ENCODE measurements at regions not wholly inside any gene's neighbourhood (a gene's known extent, or its start where the extent isn't known, plus 50 kb on each side); places are given as distances from the start of the nearest gene placed in this dataset.
A peak's percentile ranks its signal among the peaks of the same experiment; 100 is the strongest.

DNA sequence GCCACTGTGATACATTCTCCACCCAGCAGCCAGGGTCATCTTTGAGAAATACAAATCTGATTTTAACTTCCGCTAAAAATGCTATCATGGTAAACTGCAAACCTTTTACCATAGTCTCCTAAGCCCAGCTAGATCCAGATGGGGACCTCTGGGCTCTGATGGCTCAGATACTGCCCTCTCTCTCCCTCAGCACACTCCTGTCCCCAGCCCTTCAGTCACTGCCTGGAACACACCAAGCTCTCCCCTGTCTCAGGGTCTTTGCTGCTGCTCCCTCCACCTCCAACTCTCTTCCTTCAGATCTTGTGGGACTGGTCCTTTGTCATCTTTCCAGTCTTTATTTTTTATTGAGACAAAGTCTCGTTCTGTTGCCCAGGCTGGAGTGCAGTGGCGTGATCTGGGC is 65.1 kb downstream of the SPRY4 start:
- in situ Hi-C loops (cut with MboI) = no loop called here
- H2AFZ ChIP-seq = no peak overlapping the region
- H3K79me2 ChIP-seq (ENCODE audit: insufficient read depth) = no peaks in the 10 kb centered on the region
- no peak overlapping the region for H3K4me3 ChIP-seq
- WGBS, 2 experiments (ENCODE audit: low coverage in 1 of 2, low lambda C conversion rate in 2 of 2, missing lambda C conversion rate in 2 of 2) = 76 to 86% methylated on average over 3 of the region's 3 CpGs
- no peaks in the 10 kb centered on the region for H4K20me1 ChIP-seq (ENCODE audit: insufficient read depth)
- no peaks in the 10 kb centered on the region for H3K9me2 ChIP-seq (ENCODE audit: insufficient read depth)
- peaks cover 1% of the 10 kb centered on the region; the same call in 1 of the 2 replicates for H3F3A ChIP-seq (ENCODE audit: insufficient read depth)
- H3K27ac ChIP-seq = no peak overlapping the region
- H3K4me2 ChIP-seq (ENCODE audit: unreplicated experiment) = no peak overlapping the region
- H3K9ac ChIP-seq = no peak overlapping the region
- H3K36me3 ChIP-seq (ENCODE audit: low read depth) = no peaks in the 10 kb centered on the region
- no peak for DNase-seq
- no peaks in the 10 kb centered on the region for H3K27me3 ChIP-seq (replicated peaks; ENCODE audit: insufficient read depth)
- no peak for TF ChIP-seq EZH2phosphoT487 (IDR thresholded peaks at IDR 0.05; ENCODE audit: insufficient read depth, low read depth)
- no peaks in the 10 kb centered on the region for H3K4me1 ChIP-seq (ENCODE audit: insufficient read depth)
- no peaks in the 10 kb centered on the region for H3K9me3 ChIP-seq (ENCODE audit: low read depth)

DNA sequence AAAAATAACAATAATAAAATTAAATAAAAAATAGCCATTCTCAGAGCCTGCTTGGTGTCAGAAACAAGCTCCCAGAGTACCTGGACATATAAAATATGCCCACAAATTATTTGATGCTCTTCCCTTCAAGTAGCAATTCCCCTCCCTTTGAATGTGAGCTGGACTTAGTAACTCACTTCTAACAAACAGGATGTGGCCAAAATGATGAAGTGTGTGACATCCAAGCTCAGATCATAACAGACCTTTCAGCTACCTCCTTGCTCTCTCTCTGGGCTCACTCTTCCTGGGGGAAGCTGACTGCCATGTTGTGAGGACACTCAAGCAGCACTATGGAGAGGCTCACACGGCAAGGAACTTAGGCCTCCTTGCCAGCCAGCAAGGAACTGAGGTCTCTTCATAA is 69.0 kb downstream of the SPRY4 start:
- H3F3A ChIP-seq (ENCODE audit: insufficient read depth) = peaks cover 9% of the 10 kb centered on the region; the same call in 1 of the 2 replicates
- in situ Hi-C loops (cut with MboI) = no loop called here
- peaks cover 14% of the 10 kb centered on the region; the same call in 1 of the 2 replicates for H3K4me1 ChIP-seq (ENCODE audit: insufficient read depth)
- no peak for TF ChIP-seq EZH2 (IDR thresholded peaks at IDR 0.05; ENCODE audit: insufficient read depth, poor library complexity, severe bottlenecking)
- no peak for TF ChIP-seq EZH2phosphoT487 (IDR thresholded peaks at IDR 0.05; ENCODE audit: insufficient read depth, low read depth)
- no peak overlapping the region for H3K4me2 ChIP-seq (ENCODE audit: unreplicated experiment)
- WGBS, 2 experiments (ENCODE audit: low coverage in 1 of 2, low lambda C conversion rate in 2 of 2, missing lambda C conversion rate in 2 of 2) = 86 to 100% methylated on average over 1 of the region's 1 CpG
- no peak overlapping the region for H3K9ac ChIP-seq
- no peaks in the 10 kb centered on the region for H3K27me3 ChIP-seq (replicated peaks; ENCODE audit: insufficient read depth)
- H3K9me2 ChIP-seq (ENCODE audit: insufficient read depth) = no peaks in the 10 kb centered on the region
- H3K27ac ChIP-seq = no peak overlapping the region
- H3K9me3 ChIP-seq (ENCODE audit: low read depth) = no peaks in the 10 kb centered on the region
- no peaks in the 10 kb centered on the region for H4K20me1 ChIP-seq (ENCODE audit: insufficient read depth)
- H3K4me3 ChIP-seq = no peak overlapping the region
- H3K79me2 ChIP-seq (ENCODE audit: insufficient read depth) = no peaks in the 10 kb centered on the region
- H3K36me3 ChIP-seq (ENCODE audit: low read depth) = no peaks in the 10 kb centered on the region
- no peak overlapping the region for H2AFZ ChIP-seq
- no peak for DNase-seq

DNA sequence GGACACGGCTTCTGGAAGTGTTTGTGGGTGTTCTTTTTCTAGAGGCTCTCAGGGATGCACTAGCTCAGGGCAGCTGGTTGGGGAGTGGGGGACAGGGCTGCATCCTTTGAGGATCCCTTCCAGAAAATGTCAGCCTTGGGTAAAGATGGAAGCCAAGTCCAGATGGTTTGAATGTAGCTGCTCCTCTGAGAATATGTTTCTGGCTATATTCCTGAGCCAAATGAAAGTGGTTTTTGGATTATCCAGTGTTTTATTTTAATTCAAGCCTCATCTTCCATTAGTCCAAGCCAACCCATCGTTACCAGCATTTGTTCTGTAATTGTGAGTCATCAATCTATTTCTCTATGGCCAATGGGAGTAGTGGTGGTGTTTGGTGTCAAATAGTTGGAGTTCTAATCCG is 70.4 kb downstream of the SPRY4 start:
- H3K4me2 ChIP-seq (ENCODE audit: unreplicated experiment) = no peak overlapping the region
- H3K9me2 ChIP-seq (ENCODE audit: insufficient read depth) = no peaks in the 10 kb centered on the region
- H2AFZ ChIP-seq = no peak overlapping the region
- no peak overlapping the region for H3K4me3 ChIP-seq
- no peak overlapping the region; the same call in 1 of the 2 replicates for H3K27ac ChIP-seq
- H3K79me2 ChIP-seq (ENCODE audit: insufficient read depth) = no peaks in the 10 kb centered on the region
- no peaks in the 10 kb centered on the region for H3K9me3 ChIP-seq (ENCODE audit: low read depth)
- H3K4me1 ChIP-seq (ENCODE audit: insufficient read depth) = peaks cover 14% of the 10 kb centered on the region; the same call in 1 of the 2 replicates
- no peak overlapping the region for H3K9ac ChIP-seq
- in situ Hi-C loops (cut with MboI) = no loop called here
- H3K27me3 ChIP-seq (replicated peaks; ENCODE audit: insufficient read depth) = no peaks in the 10 kb centered on the region
- no peaks in the 10 kb centered on the region for H3K36me3 ChIP-seq (ENCODE audit: low read depth)
- peaks cover 9% of the 10 kb centered on the region; the same call in 1 of the 2 replicates for H3F3A ChIP-seq (ENCODE audit: insufficient read depth)
- no peaks in the 10 kb centered on the region for H4K20me1 ChIP-seq (ENCODE audit: insufficient read depth)
- no peak for TF ChIP-seq EZH2 (IDR thresholded peaks at IDR 0.05; ENCODE audit: insufficient read depth, poor library complexity, severe bottlenecking)
- 28 to 35% methylated on average over 3 of the region's 3 CpGs for WGBS, 2 experiments (ENCODE audit: low coverage in 1 of 2, low lambda C conversion rate in 2 of 2, missing lambda C conversion rate in 2 of 2)
- DNase-seq = no peak

DNA sequence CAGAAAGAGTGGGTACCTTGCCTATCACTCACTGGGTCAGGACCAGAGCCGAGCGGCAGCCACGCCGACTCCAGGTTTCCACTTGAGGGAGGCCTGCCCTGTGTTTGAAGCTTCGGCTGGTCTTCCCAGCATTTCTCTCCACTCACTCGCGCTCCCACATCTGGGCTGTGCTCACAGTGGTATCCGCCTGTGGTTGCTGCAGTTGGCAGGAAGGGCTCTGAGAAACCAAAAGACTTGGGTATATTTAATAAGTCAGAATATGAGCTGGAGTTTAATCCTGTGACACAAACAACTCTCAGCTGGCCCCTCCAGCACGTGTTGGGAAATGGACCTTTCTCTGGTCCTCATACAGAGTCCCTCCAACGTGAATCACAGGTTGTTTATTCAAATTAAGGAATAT is 70.9 kb downstream of the SPRY4 start:
- peaks cover 18% of the 10 kb centered on the region for H3K4me1 ChIP-seq (ENCODE audit: insufficient read depth)
- no peaks in the 10 kb centered on the region for H4K20me1 ChIP-seq (ENCODE audit: insufficient read depth)
- TF ChIP-seq EZH2 (IDR thresholded peaks at IDR 0.05; ENCODE audit: insufficient read depth, poor library complexity, severe bottlenecking) (no peak), EZH2phosphoT487 (IDR thresholded peaks at IDR 0.05; ENCODE audit: insufficient read depth, low read depth) (no peak)
- peak overlapping the region; percentile 62 for H2AFZ ChIP-seq
- H3F3A ChIP-seq (ENCODE audit: insufficient read depth) = peaks cover 9% of the 10 kb centered on the region; the same call in 1 of the 2 replicates
- H3K9ac ChIP-seq = no peak overlapping the region; the same call in 1 of the 2 replicates
- no peaks in the 10 kb centered on the region for H3K27me3 ChIP-seq (replicated peaks; ENCODE audit: insufficient read depth)
- peak overlapping the region; percentile 36 for H3K27ac ChIP-seq
- H3K9me3 ChIP-seq (ENCODE audit: low read depth) = no peaks in the 10 kb centered on the region
- no peaks in the 10 kb centered on the region for H3K9me2 ChIP-seq (ENCODE audit: insufficient read depth)
- no peaks in the 10 kb centered on the region for H3K79me2 ChIP-seq (ENCODE audit: insufficient read depth)
- WGBS, 2 experiments (ENCODE audit: low coverage in 1 of 2, low lambda C conversion rate in 2 of 2, missing lambda C conversion rate in 2 of 2) = 20 to 32% methylated on average over 10 of the region's 10 CpGs
- peak; percentile 66 for DNase-seq
- no peak overlapping the region for H3K4me3 ChIP-seq
- no peak overlapping the region for H3K4me2 ChIP-seq (ENCODE audit: unreplicated experiment)
- H3K36me3 ChIP-seq (ENCODE audit: low read depth) = no peaks in the 10 kb centered on the region
- in situ Hi-C loops (cut with MboI) = no loop called here

DNA sequence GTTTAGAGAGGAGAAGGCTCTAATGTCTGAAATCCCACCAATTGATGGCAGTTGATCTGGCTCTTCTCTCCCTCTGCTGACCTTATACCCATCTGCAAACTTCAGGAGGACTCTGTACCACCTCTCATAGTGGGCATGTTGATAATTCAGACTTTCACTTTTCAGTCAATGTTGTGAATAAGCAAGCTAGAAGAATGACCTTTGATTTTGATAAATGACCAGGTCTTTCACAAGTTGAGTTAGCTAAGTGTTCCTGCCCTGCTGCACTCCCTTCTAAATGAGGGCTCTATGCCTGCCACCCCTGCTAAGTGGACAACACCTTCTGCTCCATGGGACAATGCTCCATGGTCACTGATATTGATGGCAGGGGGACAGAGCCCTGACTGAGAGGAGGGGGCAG is 74.7 kb downstream of the SPRY4 start:
- no peaks in the 10 kb centered on the region for H3K9me3 ChIP-seq (ENCODE audit: low read depth)
- TF ChIP-seq EZH2phosphoT487 (IDR thresholded peaks at IDR 0.05; ENCODE audit: insufficient read depth, low read depth) (no peak), EZH2 (IDR thresholded peaks at IDR 0.05; ENCODE audit: insufficient read depth, poor library complexity, severe bottlenecking) (no peak)
- H3K79me2 ChIP-seq (ENCODE audit: insufficient read depth) = no peaks in the 10 kb centered on the region
- peaks cover 34% of the 10 kb centered on the region for H3K4me1 ChIP-seq (ENCODE audit: insufficient read depth)
- no peak overlapping the region for H3K4me2 ChIP-seq (ENCODE audit: unreplicated experiment)
- H3F3A ChIP-seq (ENCODE audit: insufficient read depth) = peaks cover 22% of the 10 kb centered on the region; the same call in 1 of the 2 replicates
- DNase-seq = no peak
- H4K20me1 ChIP-seq (ENCODE audit: insufficient read depth) = no peaks in the 10 kb centered on the region
- H2AFZ ChIP-seq = no peak overlapping the region
- H3K4me3 ChIP-seq = no peak overlapping the region
- in situ Hi-C loops (cut with MboI) = no loop called here
- H3K36me3 ChIP-seq (ENCODE audit: low read depth) = no peaks in the 10 kb centered on the region
- no peak overlapping the region for H3K27ac ChIP-seq
- no peaks in the 10 kb centered on the region for H3K27me3 ChIP-seq (replicated peaks; ENCODE audit: insufficient read depth)
- no peaks in the 10 kb centered on the region for H3K9me2 ChIP-seq (ENCODE audit: insufficient read depth)
- no peak overlapping the region for H3K9ac ChIP-seq
